Fibroblast of skin of back (primary cell): ENCODE measurements at regions not wholly inside any gene's neighbourhood (a gene's known extent, or its start where the extent isn't known, plus 50 kb on each side); places are given as distances from the start of the nearest gene placed in this dataset.
A peak's percentile ranks its signal among the peaks of the same experiment; 100 is the strongest.
"Not testable (repeated sequence)": the region's sequence is repeated elsewhere in the genome, so short reads cannot be mapped to it uniquely, and the experiment has no call there.

Experiments used
- DNase-seq: peaks from one replicate; pipeline ENCODE4 v3.0.0-alpha.2; 2013

DNA sequence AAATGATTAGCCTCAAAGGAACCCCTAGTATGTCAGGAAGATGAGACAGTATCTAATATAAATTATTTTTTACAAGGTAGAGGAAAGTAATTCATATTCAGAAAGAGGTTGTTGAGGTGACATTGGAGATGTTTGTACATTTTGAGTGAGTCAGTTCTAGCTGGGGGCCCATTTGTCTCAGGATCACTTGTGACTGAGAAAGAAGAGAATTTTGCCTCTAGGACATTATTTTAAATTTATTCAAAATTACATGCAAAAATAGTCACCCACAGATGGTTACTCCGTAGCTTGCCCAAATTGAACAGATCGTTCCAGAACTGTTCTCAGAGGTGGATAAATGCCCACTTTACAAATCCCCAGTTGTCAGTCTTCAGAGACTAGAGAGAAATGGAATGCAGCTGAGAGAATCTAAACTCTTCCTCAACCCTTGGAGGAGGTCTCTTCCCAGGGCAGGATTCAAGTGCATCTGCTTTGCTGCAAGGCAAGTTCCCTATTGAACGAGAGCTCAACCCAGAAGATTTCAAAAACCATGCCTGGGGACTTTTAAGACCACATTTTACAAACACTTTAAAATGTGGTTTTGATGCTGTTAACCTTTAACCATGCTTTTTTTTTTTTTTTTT, 987.8 kb upstream of the ADAMTS5 start:
- DNase-seq: no peak

GRCh38 chr21:27953340-27954045, 986.6 kb upstream of the ADAMTS5 start:
- DNase-seq: peak; percentile 37

DNA sequence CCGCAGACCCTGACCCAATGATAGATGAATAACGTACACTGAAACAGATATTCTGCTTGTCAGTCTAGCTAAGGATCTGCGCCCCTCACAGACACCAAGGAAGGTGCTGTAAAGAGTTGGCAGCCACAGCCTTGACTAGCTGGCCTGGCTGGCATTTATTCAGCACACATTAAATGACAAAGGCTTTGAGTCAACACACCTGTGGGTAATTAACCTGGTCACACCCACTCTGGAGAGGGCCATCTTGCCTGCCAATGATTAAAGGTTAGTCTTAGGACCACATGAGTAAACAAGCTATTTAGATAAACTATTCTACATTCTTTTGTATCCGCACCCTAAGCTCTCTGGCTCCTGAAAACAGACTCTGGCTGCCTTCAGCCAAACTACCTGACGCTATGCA, 982.2 kb upstream of the ADAMTS5 start:
- not testable (repeated sequence) for DNase-seq

GRCh38 chr21:27930108-27930767, 963.4 kb upstream of the ADAMTS5 start:
- DNase-seq: not testable (repeated sequence)

DNA sequence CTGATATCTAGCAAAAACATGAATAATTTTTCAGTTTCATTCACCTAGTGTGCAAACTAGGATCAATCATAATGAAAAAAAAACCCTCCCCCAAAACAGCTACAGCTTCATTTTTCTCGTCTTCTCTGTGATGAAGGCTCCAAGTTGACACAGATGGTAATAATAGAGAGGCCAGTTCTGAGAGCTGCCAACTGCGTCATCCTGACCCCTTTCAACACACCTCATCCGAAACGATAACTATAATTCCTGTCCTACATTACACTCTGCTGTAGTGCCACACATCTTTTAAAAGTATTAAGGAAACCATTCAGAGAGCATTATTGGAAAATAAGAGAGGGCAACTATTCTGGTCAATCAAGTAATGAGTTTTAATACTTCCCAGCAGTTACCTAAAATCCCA, 962.3 kb upstream of the ADAMTS5 start:
- peak; percentile 53 for DNase-seq

DNA sequence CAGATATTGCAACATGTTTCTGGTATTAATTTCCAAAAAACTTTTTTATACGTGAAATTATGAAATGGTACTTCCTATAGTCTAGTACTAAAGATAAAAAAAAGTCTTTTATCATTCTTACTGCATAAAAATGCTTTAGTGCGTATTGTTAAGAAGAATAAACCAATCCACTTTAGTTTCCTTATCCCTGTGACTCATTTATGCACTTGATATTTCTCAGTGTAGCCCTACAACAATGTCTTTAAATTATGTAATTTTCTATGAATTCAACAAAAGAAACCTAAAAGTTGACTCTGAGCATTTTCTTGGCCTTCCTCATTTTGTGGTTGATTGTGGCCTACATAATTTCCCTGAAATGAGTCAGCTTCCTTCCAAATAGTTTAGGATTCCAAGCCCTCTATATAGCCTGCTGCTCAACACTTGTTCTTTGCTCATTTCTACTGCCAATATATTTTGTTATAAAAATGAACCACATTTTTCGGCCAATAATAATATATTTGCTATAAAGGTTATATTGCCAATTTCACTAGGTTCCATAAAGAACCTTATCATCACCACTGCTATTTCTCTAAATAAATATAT, 961.7 kb upstream of the ADAMTS5 start:
- peak; percentile 93 for DNase-seq

GRCh38 chr21:27921421-27921820, 954.5 kb upstream of the ADAMTS5 start:
- DNase-seq: peak; percentile 66

DNA sequence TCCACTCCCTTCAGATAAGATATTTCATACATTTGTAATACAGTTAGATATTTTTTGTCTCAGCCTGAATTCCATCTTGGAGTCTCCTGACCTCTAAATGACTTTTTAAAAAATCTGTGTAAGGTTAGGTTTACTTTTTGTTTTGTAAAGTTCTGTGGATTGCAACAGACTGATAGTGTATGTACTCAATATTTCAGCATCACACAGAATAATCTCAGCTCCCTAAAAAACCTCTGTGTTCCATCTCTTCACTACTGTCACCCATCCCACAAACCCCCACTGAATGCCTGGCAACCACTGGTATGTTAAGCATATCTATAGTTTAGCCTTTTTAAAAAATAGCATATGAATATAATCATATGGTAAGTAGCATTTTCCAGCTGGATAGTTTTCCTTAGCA, 951.1 kb upstream of the ADAMTS5 start:
- DNase-seq: peak; percentile 56

GRCh38 chr21:27916326-27916725, 949.4 kb upstream of the ADAMTS5 start:
- DNase-seq: peak; percentile 42

- not testable (repeated sequence) for DNase-seq
These were observed 945.2 kb upstream of the ADAMTS5 start for GRCh38 chr21:27912133-27912532.

GRCh38 chr21:27909487-27909886, 942.6 kb upstream of the ADAMTS5 start:
- DNase-seq: peak; percentile 61

DNA sequence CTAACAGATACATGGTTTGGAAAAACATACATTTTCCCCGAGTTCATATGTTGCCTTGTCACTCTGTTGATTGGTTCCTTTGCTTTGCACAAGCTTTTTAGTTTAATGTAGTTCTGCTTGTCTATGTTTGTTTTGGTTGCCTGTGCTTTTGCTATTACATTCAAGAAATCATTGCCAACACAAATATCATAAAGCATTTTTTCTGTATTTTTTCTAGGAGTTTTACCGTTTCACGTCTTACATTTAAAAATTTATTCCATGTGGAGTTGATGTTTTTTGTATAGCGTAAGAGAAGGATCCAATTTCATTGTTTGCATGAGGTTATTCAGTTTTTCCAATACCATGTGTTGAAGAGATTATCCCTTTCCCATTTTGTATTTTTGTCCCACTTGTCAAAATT, 941.9 kb upstream of the ADAMTS5 start:
- DNase-seq: peak; percentile 75

GRCh38 chr21:27902904-27903303, 936.0 kb upstream of the ADAMTS5 start:
- not testable (repeated sequence) for DNase-seq

GRCh38 chr21:27893619-27894018, 926.7 kb upstream of the ADAMTS5 start:
- DNase-seq: not testable (repeated sequence)

DNA sequence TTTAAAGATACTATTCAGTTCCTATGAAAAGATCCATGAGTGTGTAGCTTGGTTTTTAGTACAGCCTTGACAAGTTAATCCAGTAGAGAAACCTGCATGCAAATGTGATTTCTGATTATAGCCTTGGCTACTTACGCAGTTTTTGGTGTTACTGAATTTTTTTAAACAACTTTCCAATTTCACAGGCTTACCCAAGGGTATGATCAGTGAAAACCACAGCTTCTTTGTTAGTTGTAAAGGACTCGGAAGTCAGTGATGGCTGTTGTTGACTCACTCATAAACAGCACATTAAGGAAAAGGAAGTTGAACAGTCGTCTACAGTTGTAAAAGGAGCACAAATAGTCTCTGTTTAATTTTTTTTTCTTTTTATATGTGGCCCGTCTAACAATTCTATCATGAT, 924.6 kb upstream of the ADAMTS5 start:
- DNase-seq: not testable (repeated sequence)

DNA sequence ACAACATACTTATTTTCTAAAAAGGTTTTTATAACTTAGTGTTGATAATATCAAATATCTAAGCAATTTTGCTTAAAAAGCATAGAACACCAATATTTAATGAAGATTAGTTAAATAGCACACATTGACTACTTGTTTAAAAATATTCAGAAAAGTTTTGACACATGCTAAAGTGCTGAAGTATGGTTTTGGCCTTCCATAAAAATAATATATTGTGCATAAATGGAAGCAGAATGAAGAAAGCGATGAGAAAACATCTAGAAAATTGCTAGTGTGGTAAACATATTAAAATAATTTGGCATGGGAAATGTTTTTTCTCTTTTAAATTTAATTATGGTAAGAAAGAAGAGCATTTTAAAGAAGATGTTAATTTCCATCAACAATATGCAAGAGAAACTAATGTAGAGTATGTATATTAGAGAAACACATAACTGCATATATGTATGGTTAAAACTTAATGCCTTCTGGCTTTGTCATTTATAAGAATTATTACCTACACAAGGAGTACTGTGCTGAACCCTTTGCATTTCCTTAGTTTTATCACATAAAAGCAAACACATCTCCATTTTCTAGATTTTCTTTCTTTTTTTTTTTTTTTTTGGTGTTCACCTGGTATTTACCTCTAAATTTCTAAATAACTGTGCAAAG, 921.0 kb upstream of the ADAMTS5 start:
- not testable (repeated sequence) for DNase-seq

- no peak for DNase-seq
These were observed 918.4 kb upstream of the ADAMTS5 start for GRCh38 chr21:27885296-27885711.

DNA sequence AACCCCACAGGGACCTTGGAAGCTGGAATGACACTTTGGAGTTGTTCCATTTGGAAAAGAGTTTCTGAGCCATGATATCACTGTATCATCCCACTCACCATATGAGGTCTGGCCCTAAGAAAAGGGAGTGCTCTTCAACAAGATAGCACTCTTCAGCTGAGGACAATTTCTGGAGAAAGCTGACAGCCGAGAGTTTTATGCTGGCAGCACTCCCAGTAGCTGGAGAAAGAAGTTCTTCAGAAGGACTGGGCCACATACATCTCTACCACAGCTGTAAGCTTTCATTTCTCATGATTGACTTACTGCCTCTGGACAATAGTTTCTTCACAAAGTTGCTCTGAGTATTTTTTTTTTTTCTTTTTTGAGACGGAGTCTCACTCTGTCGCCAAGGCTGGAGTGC, 914.4 kb upstream of the ADAMTS5 start:
- not testable (repeated sequence) for DNase-seq

GRCh38 chr21:27872411-27872810, 905.5 kb upstream of the ADAMTS5 start:
- DNase-seq: not testable (repeated sequence)

DNA sequence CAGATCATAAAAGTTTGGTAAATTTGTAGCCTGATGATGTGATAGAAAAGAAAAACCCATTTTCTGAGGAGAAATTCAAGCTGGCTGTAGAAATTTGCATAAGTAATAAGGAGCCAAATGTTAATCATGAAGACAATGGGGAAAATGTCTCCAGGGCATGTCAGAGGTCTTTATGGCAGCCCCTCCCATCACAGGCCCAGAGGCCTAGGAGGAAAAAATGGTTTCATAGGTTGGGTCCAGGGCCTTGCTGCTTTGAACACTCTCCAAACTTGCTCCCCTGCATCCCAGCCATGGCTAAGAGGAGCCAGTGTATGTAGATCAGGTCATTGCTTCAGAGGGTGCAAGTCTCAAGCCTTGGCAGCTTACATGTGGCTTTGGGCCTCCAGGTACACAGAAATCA, 903.9 kb upstream of the ADAMTS5 start:
- DNase-seq: not testable (repeated sequence)

- not testable (repeated sequence) for DNase-seq
These were observed 893.5 kb upstream of the ADAMTS5 start for GRCh38 chr21:27860314-27860955.
